GM12878 (cell line): ENCODE measurements at regions not wholly inside any gene's neighbourhood (a gene's known extent, or its start where the extent isn't known, plus 50 kb on each side); places are given as distances from the start of the nearest gene placed in this dataset.
A peak's percentile ranks its signal among the peaks of the same experiment; 100 is the strongest.

ENCODE experiments used
- ATAC-seq: fragments of 200-7000 bp; cut with Tn5 transposase; 3 replicates; pipeline ENCODE4 v1.9.1; 2020; ENCODE audit warnings: mild to moderate bottlenecking, moderate library complexity
- BruUV-seq: library from RNA; stranded (reverse); fragments of 400-500 nt; replicated peaks from 2 replicates; lab custom pipeline; 2021; lab: Mats Ljungman, UMichigan
- CTCF ChIA-PET: fragments of 300-600 bp; sonication (Branson Sonifier 250); formaldehyde crosslinking; extraction: SDS; loops from one replicate; lab custom pipeline; 2021; ENCODE audit warnings: inconsistent platforms; lab: Yijun Ruan, JAX
- POLR2A ChIA-PET: fragments of 350-600 bp; formaldehyde crosslinking; extraction: SDS; loops from one replicate; lab custom pipeline; 2021; ENCODE audit warnings: inconsistent platforms; lab: Charles Lee
- RAD21 ChIA-PET: fragments of 300-600 bp; sonication (Branson Sonifier 250); formaldehyde crosslinking; loops from one replicate; lab custom pipeline; 2023; ENCODE audit warnings: antibody characterized with exemption; ENCODE audit not compliant: unreplicated experiment; lab: Charles Lee
- SMC1A ChIA-PET: fragments of 300-600 bp; sonication (Branson Sonifier 250); formaldehyde crosslinking; loops from one replicate; lab custom pipeline; 2023; ENCODE audit not compliant: unreplicated experiment, uncharacterized antibody; lab: Charles Lee
- DNase-seq: peaks from one replicate; pipeline ENCODE4 v3.0.0-alpha.2; 2011; ENCODE audit warnings: low read depth, low spot score
- FAIRE-seq: peaks from 3 replicates; lab custom pipeline; 2011; peaks lifted over from hg19 to GRCh38; lab: Jason Lieb, UNC
- H2AFZ ChIP-seq: 2 replicates; pipeline ENCODE4 v1.6.0; 2011; ENCODE audit warnings: low read depth, low read length, control low read depth; ENCODE audit not compliant: control insufficient read depth
- H3K27ac ChIP-seq: 2 replicates; pipeline ENCODE4 v1.5.1; 2011; ENCODE audit warnings: control low read depth; ENCODE audit not compliant: control insufficient read depth, insufficient read depth
- H3K27me3 ChIP-seq, 2 experiments: replicated peaks in 1 of 2; 2 replicates each; pipeline versions ENCODE4 v1.6.0 to v1.6.1; 2011; ENCODE audit warnings: low read length in 1 of 2; ENCODE audit not compliant: control insufficient read depth in 2 of 2, insufficient read depth in 2 of 2
- H3K36me3 ChIP-seq, 2 experiments: 2 replicates each; pipeline ENCODE4 v1.5.1; 2011; ENCODE audit warnings: low read length in 1 of 2; ENCODE audit not compliant: control insufficient read depth in 2 of 2, insufficient read depth in 2 of 2
- H3K4me1 ChIP-seq: 2 replicates; pipeline ENCODE4 v1.6.1; 2011; ENCODE audit warnings: mild to moderate bottlenecking, low read length, moderate library complexity, mixed read lengths; ENCODE audit not compliant: control insufficient read depth, insufficient read depth
- H3K4me2 ChIP-seq: 2 replicates; pipeline ENCODE4 v1.6.0; 2011; ENCODE audit warnings: control low read depth; ENCODE audit not compliant: control insufficient read depth, insufficient read depth
- H3K4me3 ChIP-seq: fragments of 200-600 bp; sonication (generic); 2 replicates; pipeline ENCODE4 v1.5.1; 2016
- H3K79me2 ChIP-seq: 2 replicates; pipeline ENCODE4 v1.6.0; 2011; ENCODE audit warnings: low read length; ENCODE audit not compliant: control insufficient read depth, insufficient read depth
- H3K9ac ChIP-seq: 2 replicates; pipeline ENCODE4 v1.8.0; 2011; ENCODE audit warnings: low read length, control low read depth, mixed read lengths; ENCODE audit not compliant: control insufficient read depth, insufficient read depth
- H3K9me3 ChIP-seq: replicated peaks from 3 replicates; pipeline ENCODE4 v1.5.1; 2011; ENCODE audit warnings: mild to moderate bottlenecking, low read length; ENCODE audit not compliant: control insufficient read depth, insufficient read depth
- H4K20me1 ChIP-seq: 2 replicates; pipeline ENCODE4 v1.6.0; 2011; ENCODE audit not compliant: control insufficient read depth, insufficient read depth
- EP300 ChIP-seq, 2 experiments: fragments of 150-350 bp in 1 of 2; IDR thresholded peaks; 2 replicates each; pipeline ENCODE4 v1.6.1; 2011 to 2012; ENCODE audit warnings: low read depth in 2 of 2, low read length in 2 of 2, borderline replicate concordance in 1 of 2, improper control_type of control experiment in 1 of 2, inconsistent platforms in 1 of 2; ENCODE audit not compliant: control insufficient read depth in 1 of 2
- IRF3 ChIP-seq: fragments of 450-650 bp; IDR thresholded peaks from 2 replicates; pipeline ENCODE4 v1.6.1; 2014; ENCODE audit warnings: mild to moderate bottlenecking
- KDM1A ChIP-seq: fragments of 200-600 bp; sonication (generic); IDR thresholded peaks from 2 replicates; pipeline ENCODE4 v1.6.1; 2016; ENCODE audit warnings: borderline replicate concordance
- MEF2A ChIP-seq: IDR thresholded peaks from 2 replicates; pipeline ENCODE4 v1.6.1; 2011; ENCODE audit warnings: low read depth, mild to moderate bottlenecking, low read length, moderate library complexity; ENCODE audit not compliant: insufficient read depth
- MTA3 ChIP-seq: IDR thresholded peaks from 2 replicates; pipeline ENCODE4 v1.6.1; 2012; ENCODE audit warnings: low read length, inconsistent platforms, borderline replicate concordance
- NR2F1 ChIP-seq: fragments of 450-650 bp; conservative IDR thresholded peaks from 2 replicates; pipeline ENCODE4 v1.6.1; 2017; ENCODE audit warnings: mild to moderate bottlenecking
- RAD51 ChIP-seq: fragments of 450-650 bp; IDR thresholded peaks from 2 replicates; pipeline ENCODE4 v1.6.1; 2016; ENCODE audit warnings: moderate library complexity, mild to moderate bottlenecking, inconsistent platforms
- RBBP5 ChIP-seq: fragments of 200-600 bp; sonication (generic); conservative IDR thresholded peaks from 2 replicates; pipeline ENCODE4 v1.6.1; 2016
- SPI1 ChIP-seq: IDR thresholded peaks from 2 replicates; pipeline ENCODE4 v1.6.1; 2011; ENCODE audit warnings: low read depth, mild to moderate bottlenecking, low read length, moderate library complexity, borderline replicate concordance; ENCODE audit not compliant: insufficient read depth
- WGBS: methylation state at CpG from one replicate; pipeline ENCODE4 v1.1.6; 2016; ENCODE audit warnings: low lambda C conversion rate; ENCODE audit not compliant: insufficient replicate concordance, insufficient coverage; ENCODE audit errors: missing lambda C conversion rate; 5-methylcytosine and 5-hydroxymethylcytosine counted together
- in situ Hi-C: fragments of 300-500 bp; cut with MboI; formaldehyde crosslinking; loops from 9 replicates; pipeline ENCODE4 v1.14.3; 2018; ENCODE audit warnings: mixed read lengths
- intact Hi-C: fragments of 100-400 bp; cut with micrococcal nuclease; formaldehyde crosslinking; loops from one replicate; pipeline ENCODE4 v1.14.2; 2022; ENCODE audit not compliant: unreplicated experiment
- TF ChIP-seq, protein P1 (sequence below), 3 experiments: IDR thresholded peaks in 2 of 3; conservative IDR thresholded peaks in 1 of 3; 2 replicates each; pipeline ENCODE4 v1.5.1; 2011; ENCODE audit warnings: low read depth in 3 of 3, low read length in 3 of 3, mild to moderate bottlenecking in 3 of 3, control low read depth in 2 of 3, moderate library complexity in 2 of 3, inconsistent platforms in 1 of 3, mixed read lengths in 1 of 3; ENCODE audit not compliant: control insufficient read depth in 2 of 3, insufficient read depth in 1 of 3; ENCODE audit errors: extremely low read depth in 1 of 3

DNA sequence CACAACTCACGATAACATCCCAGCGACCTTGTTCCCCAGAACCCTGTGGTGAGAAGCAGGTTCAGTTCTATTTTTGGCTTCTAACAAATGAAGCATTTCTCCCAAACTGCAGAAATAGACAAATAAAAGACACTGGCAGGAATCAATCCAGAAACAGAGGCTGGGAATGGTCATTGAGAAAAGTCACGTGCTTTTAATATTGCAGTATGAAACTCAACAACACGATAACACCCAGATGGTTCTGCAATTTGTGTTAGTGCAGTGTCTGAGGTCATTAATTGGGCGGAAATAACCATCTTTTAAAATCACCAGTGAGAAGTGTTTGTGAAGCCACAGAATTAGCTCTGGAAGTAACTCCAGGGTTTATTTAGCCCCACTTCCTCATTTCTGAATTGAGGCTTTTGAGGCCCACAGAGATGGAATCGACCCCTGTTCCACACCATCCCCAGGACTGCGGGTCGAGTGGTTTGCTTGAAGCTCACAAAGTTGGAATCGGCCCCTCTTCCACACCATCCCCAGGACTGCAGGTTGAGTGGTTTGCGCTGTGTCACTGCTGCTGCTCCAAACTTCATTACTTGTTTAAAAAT lies 164.7 kb upstream of the IRX4 start:
- Histone ChIP-seq H2AFZ (no peak overlapping the region), H3K79me2 (no peaks in the 10 kb centered on the region), H3K4me1 (no peaks in the 10 kb centered on the region), H3K9me3 (no peaks in the 10 kb centered on the region), H3K9ac (no peak overlapping the region), H3K4me2 (no peak overlapping the region), H3K36me3 (no peaks in the 10 kb centered on the region), H3K4me3 (no peak overlapping the region), H4K20me1 (no peaks in the 10 kb centered on the region), H3K27me3 (no peaks in the 10 kb centered on the region; a peak in 1 of 4 replicates), H3K27ac (no peak overlapping the region)
- TF ChIP-seq IRF3, result no peak
- peak; percentile 32; the same call in 1 of the 2 replicates for TF ChIP-seq SPI1
- DNase-seq (no peak), FAIRE-seq (no peak), ATAC-seq (no peak)
- intact Hi-C loops, result no loop called here
- RAD21 ChIA-PET, result no interaction called here
- BruUV-seq, result no TSS peak
- in situ Hi-C loops, result no loop called here
- WGBS, result 33% methylated on average over 10 of the region's 10 CpGs
- SMC1A ChIA-PET, result no interaction called here
- POLR2A ChIA-PET, result interaction anchor here (0.9 kb wide), 1 partner anchor 14 kb away, joined by 3 read pairs; no protein-coding TSS in a partner anchor
- CTCF ChIA-PET, result interaction anchor here (0.5 to 0.9 kb wide), 2 partner anchors 10 to 111 kb away, joined by 3 read pairs; no protein-coding TSS in a partner anchor

DNA sequence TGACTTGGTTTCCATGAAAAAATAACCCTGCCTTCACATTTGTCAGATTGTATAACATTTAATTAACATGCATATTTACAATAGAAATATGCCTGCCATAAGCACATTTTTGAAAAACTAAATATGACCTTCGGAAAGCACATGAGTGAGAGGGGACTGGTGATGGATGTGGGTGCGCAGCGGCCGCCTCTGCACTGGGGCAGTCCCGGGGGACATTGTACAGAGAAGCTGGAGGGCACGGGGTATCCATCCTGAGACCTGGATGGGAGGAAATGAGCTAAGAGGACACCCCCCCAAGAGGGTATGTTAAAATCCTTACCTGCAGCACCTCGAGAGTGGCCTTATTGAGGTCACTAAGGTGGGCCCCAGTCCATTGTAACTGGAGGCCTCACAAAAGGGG lies 161.3 kb upstream of the IRX4 start:
- Histone ChIP-seq H3K79me2 (no peaks in the 10 kb centered on the region), H3K36me3 (no peaks in the 10 kb centered on the region), H3K4me1 (no peaks in the 10 kb centered on the region), H3K4me3 (no peak overlapping the region), H3K27me3 (no peaks in the 10 kb centered on the region; a peak in 1 of 4 replicates), H3K27ac (no peak overlapping the region), H4K20me1 (no peaks in the 10 kb centered on the region), H3K4me2 (no peak overlapping the region), H3K9me3 (no peaks in the 10 kb centered on the region), H2AFZ (no peak overlapping the region), H3K9ac (no peak overlapping the region)
- TF ChIP-seq NR2F1 (no peak), MEF2A (no peak), MTA3 (no peak), KDM1A (no peak), RBBP5 (no peak), EP300 (IDR thresholded peaks at IDR 0.05; ENCODE audit: borderline replicate concordance in 1 of 2, control insufficient read depth in 1 of 2, low read depth in 2 of 2, low read length in 2 of 2) (no peak), RAD51 (no peak)
- TF ChIP-seq, protein P1, sequence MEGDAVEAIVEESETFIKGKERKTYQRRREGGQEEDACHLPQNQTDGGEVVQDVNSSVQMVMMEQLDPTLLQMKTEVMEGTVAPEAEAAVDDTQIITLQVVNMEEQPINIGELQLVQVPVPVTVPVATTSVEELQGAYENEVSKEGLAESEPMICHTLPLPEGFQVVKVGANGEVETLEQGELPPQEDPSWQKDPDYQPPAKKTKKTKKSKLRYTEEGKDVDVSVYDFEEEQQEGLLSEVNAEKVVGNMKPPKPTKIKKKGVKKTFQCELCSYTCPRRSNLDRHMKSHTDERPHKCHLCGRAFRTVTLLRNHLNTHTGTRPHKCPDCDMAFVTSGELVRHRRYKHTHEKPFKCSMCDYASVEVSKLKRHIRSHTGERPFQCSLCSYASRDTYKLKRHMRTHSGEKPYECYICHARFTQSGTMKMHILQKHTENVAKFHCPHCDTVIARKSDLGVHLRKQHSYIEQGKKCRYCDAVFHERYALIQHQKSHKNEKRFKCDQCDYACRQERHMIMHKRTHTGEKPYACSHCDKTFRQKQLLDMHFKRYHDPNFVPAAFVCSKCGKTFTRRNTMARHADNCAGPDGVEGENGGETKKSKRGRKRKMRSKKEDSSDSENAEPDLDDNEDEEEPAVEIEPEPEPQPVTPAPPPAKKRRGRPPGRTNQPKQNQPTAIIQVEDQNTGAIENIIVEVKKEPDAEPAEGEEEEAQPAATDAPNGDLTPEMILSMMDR (IDR thresholded peaks at IDR 0.05 in 2 of 3, conservative IDR thresholded peaks at IDR 0.05 in 1 of 3; ENCODE audit: control insufficient read depth in 2 of 3, extremely low read depth in 1 of 3, insufficient read depth in 1 of 3, low read depth in 3 of 3, low read length in 3 of 3), result no peak
- SMC1A ChIA-PET, result no interaction called here
- DNase-seq (no peak), ATAC-seq (no peak), FAIRE-seq (no peak)
- POLR2A ChIA-PET, result no interaction called here
- in situ Hi-C loops (no loop called here), intact Hi-C loops (no loop called here)
- CTCF ChIA-PET, result no interaction called here
- WGBS, result 18% methylated on average over 7 of the region's 7 CpGs
- no TSS peak for BruUV-seq
- RAD21 ChIA-PET, result no interaction called here
